ENCODE measurements at regions not wholly inside any gene's neighbourhood (a gene's known extent, or its start where the extent isn't known, plus 50 kb on each side); places are given as distances from the start of the nearest gene placed in this dataset.

- Histone ChIP-seq H3K27ac (no peak overlapping the region), H3K4me3 (no peak overlapping the region)
- no peak for DNase-seq (ENCODE audit: low spot score)
- TF ChIP-seq, protein P1, sequence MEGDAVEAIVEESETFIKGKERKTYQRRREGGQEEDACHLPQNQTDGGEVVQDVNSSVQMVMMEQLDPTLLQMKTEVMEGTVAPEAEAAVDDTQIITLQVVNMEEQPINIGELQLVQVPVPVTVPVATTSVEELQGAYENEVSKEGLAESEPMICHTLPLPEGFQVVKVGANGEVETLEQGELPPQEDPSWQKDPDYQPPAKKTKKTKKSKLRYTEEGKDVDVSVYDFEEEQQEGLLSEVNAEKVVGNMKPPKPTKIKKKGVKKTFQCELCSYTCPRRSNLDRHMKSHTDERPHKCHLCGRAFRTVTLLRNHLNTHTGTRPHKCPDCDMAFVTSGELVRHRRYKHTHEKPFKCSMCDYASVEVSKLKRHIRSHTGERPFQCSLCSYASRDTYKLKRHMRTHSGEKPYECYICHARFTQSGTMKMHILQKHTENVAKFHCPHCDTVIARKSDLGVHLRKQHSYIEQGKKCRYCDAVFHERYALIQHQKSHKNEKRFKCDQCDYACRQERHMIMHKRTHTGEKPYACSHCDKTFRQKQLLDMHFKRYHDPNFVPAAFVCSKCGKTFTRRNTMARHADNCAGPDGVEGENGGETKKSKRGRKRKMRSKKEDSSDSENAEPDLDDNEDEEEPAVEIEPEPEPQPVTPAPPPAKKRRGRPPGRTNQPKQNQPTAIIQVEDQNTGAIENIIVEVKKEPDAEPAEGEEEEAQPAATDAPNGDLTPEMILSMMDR (IDR thresholded peaks at IDR 0.05), result no peak
Measured at GRCh38 chr4:124427095-124427767, 285.3 kb downstream of the ANKRD50 start.

DNA sequence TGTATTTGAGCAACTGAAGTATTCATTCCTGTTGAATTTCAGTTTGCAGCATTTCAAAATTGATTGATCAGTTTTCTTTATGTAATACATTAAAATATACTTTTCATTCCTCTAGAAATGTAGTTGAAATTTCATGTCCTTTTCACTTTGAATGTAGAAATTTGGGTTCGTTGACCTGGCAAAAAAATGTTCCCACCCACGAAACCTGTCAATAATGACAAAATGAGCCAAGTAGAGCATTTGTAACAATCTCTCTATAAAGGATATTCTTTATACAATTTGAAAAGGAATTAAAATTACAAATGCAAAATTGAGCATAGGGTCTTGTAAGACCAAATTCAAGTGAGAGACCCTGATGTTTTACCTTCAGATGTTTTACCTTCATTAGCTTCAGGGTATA, 283.9 kb downstream of the ANKRD50 start:
- TF ChIP-seq, protein P1 (IDR thresholded peaks at IDR 0.05), result no peak
- no peak overlapping the region for H3K27ac ChIP-seq
- no peak overlapping the region for H3K4me3 ChIP-seq
- DNase-seq (ENCODE audit: low spot score), result no peak

DNA sequence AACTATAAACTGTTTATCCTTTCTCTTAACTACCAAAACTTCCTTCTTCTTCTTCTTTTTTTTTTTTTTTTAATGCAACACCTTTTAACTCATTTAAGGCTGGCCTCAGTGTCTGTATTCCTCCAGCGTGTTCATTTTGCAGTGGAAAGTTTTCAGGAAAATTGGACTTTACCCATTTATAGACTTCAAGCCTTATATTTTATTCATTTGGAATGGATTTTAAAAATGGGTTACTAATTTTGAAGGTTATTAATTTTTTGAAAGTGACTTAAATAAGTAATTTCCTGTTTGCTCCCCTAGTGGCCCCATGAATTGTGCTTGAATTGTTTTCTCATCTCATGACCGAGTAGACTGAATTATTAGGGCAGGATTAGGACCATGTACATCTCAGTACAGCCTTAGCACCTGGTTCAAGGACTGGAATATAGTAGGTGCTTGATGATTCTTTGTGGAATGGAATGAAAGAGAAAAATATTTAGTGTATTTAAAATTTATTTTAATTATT, 282.7 kb downstream of the ANKRD50 start:
- Histone ChIP-seq H3K27ac (no peak overlapping the region), H3K4me3 (no peak overlapping the region)
- no peak for DNase-seq (ENCODE audit: low spot score)
- TF ChIP-seq, protein P1 (IDR thresholded peaks at IDR 0.05), result no peak

DNA sequence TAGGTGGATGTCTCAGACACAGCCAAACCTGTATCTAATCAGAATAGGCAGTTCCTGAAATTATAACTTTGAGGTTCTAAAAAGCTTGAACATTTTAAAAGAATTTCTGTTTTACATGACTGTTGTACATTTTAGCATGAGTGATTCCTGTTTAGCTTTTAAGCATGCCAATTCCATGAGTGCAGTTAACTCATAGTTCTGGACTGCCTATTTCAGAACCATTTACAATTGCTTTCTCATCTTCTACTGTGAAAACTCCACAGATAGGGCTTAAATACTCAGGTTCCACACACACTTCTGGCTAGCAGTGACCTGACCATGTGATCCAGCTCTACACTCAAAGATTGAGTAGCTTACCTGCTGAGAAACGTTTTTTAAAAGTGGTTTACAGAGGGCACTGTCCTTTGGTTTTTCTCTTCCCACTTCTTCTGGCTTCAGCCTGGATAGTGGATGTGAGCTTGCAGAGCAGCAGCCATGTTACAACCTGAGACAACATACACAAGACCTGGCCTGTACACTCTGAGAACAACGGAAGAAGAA, 280.8 kb downstream of the ANKRD50 start:
- DNase-seq (ENCODE audit: low spot score), result no peak
- H3K27ac ChIP-seq, result no peak overlapping the region
- TF ChIP-seq, protein P1 (IDR thresholded peaks at IDR 0.05), result no peak
- no peak overlapping the region for H3K4me3 ChIP-seq

DNA sequence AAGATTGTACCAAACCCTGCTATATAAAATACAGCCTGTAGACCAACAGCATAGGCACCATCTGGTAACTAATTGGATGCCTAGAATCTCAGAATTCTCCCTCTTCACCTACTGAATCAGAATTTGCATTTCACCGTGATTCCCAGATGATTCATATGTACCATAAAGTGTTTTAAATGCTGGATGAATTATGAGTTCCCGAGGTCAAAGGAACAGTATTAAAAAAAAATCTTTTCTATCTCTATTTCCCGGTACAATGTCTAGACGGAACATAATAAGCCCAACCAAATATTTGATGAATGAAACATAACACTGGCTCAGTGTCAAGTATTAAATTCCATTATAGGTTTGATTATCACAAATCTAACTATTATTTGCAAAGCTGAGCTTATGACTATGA, 280.0 kb downstream of the ANKRD50 start:
- no peak overlapping the region for H3K4me3 ChIP-seq
- TF ChIP-seq, protein P1 (IDR thresholded peaks at IDR 0.05), result no peak
- DNase-seq (ENCODE audit: low spot score), result no peak
- no peak overlapping the region for H3K27ac ChIP-seq

- TF ChIP-seq, protein P1 (IDR thresholded peaks at IDR 0.05), result no peak
- no peak for DNase-seq (ENCODE audit: low spot score)
- Histone ChIP-seq H3K27ac (peak overlapping the region in 1 of 2 donors; percentile 19), H3K4me3 (no peak overlapping the region)
Measured at GRCh38 chr4:124433044-124433443, 279.5 kb downstream of the ANKRD50 start.

DNA sequence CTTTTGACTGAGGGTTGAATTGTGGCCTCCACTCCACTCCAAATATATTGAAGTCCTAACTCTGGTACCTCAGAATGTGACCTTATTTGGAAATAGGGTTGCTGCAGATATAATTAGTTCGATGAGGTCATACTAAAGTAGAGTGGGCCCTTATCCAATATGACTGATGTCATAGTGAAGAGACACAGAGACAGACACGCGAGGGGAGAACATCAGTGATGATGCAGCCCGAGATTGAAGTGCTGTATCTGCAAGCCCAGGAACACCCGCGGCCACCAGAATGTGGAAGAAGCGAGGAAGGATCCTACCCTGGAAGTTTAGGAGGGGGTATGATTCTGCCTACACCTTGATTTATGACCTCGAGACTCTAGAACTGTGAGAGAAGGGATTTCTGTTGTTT, 279.0 kb downstream of the ANKRD50 start:
- DNase-seq (ENCODE audit: low spot score), result no peak

More for the DNA sequence above, 279.0 kb downstream of the ANKRD50 start:
- no peak overlapping the region for H3K27ac ChIP-seq
- H3K4me3 ChIP-seq, result no peak overlapping the region
- TF ChIP-seq, protein P1 (IDR thresholded peaks at IDR 0.05), result no peak

All from coronary artery (tissue), 2 donors.